Panc1 (cell line): ENCODE measurements at regions not wholly inside any gene's neighbourhood (a gene's known extent, or its start where the extent isn't known, plus 50 kb on each side); places are given as distances from the start of the nearest gene placed in this dataset.

ENCODE experiments used
- CTCF ChIP-seq: fragments of 450-650 bp; IDR thresholded peaks from 2 replicates; pipeline ENCODE4 v1.5.1; 2017; ENCODE audit warnings: mild to moderate bottlenecking
- POLR2AphosphoS5 ChIP-seq: IDR thresholded peaks from 2 replicates; pipeline ENCODE4 v1.6.1; 2012; ENCODE audit warnings: mild to moderate bottlenecking, low read depth, low read length, moderate library complexity
- REST ChIP-seq, 2 experiments: IDR thresholded peaks; 2 replicates each; pipeline ENCODE4 v1.6.1; 2011 to 2012; ENCODE audit warnings: low read depth in 2 of 2, control low read depth in 1 of 2, low read length in 1 of 2, mild to moderate bottlenecking in 1 of 2, moderate library complexity in 1 of 2; ENCODE audit not compliant: insufficient read depth in 1 of 2
- SIN3A ChIP-seq: IDR thresholded peaks from 2 replicates; pipeline ENCODE4 v1.6.1; 2012; ENCODE audit warnings: low read depth, mild to moderate bottlenecking, low read length, moderate library complexity, borderline replicate concordance; ENCODE audit not compliant: insufficient read depth
- TCF7L2 ChIP-seq: IDR thresholded peaks from 2 replicates; pipeline ENCODE4 v1.6.1; 2011; ENCODE audit warnings: mild to moderate bottlenecking, low read depth, low read length, inconsistent platforms

GRCh38 chr10:121373411-121373810 is 224.8 kb downstream of the FGFR2 start:
- TF ChIP-seq CTCF (no peak), SIN3A (no peak), TCF7L2 (no peak), POLR2AphosphoS5 (no peak), REST (IDR thresholded peaks at IDR 0.05; ENCODE audit: insufficient read depth in 1 of 2, low read depth in 2 of 2, low read length in 1 of 2) (no peak)
